Testis (tissue), 2 donors: ENCODE measurements at regions not wholly inside any gene's neighbourhood (a gene's known extent, or its start where the extent isn't known, plus 50 kb on each side); places are given as distances from the start of the nearest gene placed in this dataset.
"Not testable (repeated sequence)": the region's sequence is repeated elsewhere in the genome, so short reads cannot be mapped to it uniquely, and the experiment has no call there.

Experiments
- DNase-seq: peaks from one replicate; pipeline ENCODE4 v3.0.0-alpha.2; 2019
- H3K27ac ChIP-seq, 2 donors: fragments of 200-600 bp; sonication (generic); one replicate each; pipeline ENCODE4 v1.5.1; 2019
- H3K27me3 ChIP-seq: fragments of 200-600 bp; sonication (generic); one replicate; pipeline ENCODE4 v1.5.1; 2019
- H3K36me3 ChIP-seq: fragments of 200-600 bp; sonication (generic); one replicate; pipeline ENCODE4 v1.5.1; 2017; ENCODE audit warnings: low read depth; ENCODE audit errors: missing control alignments
- H3K4me1 ChIP-seq: fragments of 200-600 bp; sonication (generic); one replicate; pipeline ENCODE4 v1.5.1; 2019
- H3K4me3 ChIP-seq, 2 donors: fragments of 200-600 bp; sonication (generic); one replicate each; pipeline ENCODE4 v1.5.1; 2017 to 2019
- H3K9me3 ChIP-seq: fragments of 200-600 bp; sonication (generic); one replicate; pipeline ENCODE4 v1.5.1; 2017
- CTCF ChIP-seq, 3 experiments: fragments of 450-650 bp in 2 of 3; fragments of 200-600 bp in 1 of 3; sonication (generic) in 1 of 3; IDR thresholded peaks; one replicate each; pipeline ENCODE4 v1.5.1; 2016 to 2019; ENCODE audit warnings: antibody characterized with exemption in 3 of 3, mild to moderate bottlenecking in 2 of 3, moderate library complexity in 1 of 3
- POLR2A ChIP-seq: fragments of 450-650 bp; IDR thresholded peaks from one replicate; pipeline ENCODE4 v1.6.1; 2017; ENCODE audit warnings: antibody characterized with exemption, mild to moderate bottlenecking, moderate library complexity
- WGBS, 2 donors: methylation state at CpG; one replicate each; pipeline ENCODE4 v1.1.5; 2018; 5-methylcytosine and 5-hydroxymethylcytosine counted together
- intact Hi-C: fragments of 100-400 bp; cut with DNase I; formaldehyde crosslinking; loops from one replicate; pipeline ENCODE4 v1.15.1; 2023; ENCODE audit warnings: low total_unique reads

- 76 to 79% methylated on average over 3 of the region's 3 CpGs for WGBS, 2 donors
- H3K27ac ChIP-seq = no peak overlapping the region
- no peak for DNase-seq
- H3K4me1 ChIP-seq = no peaks in the 10 kb centered on the region
- H3K4me3 ChIP-seq = no peak overlapping the region
- no peak for TF ChIP-seq POLR2A
- TF ChIP-seq CTCF (IDR thresholded peaks at IDR 0.05) = no peak
- no peaks in the 10 kb centered on the region for H3K9me3 ChIP-seq
- no peaks in the 10 kb centered on the region for H3K36me3 ChIP-seq
- no peaks in the 10 kb centered on the region for H3K27me3 ChIP-seq
- intact Hi-C loops = no loop called here
Observed at GRCh38 chr11:89545691-89546090, 54.5 kb upstream of the NOX4 start.

- H3K4me1 ChIP-seq, H3K9me3 ChIP-seq, H3K27ac ChIP-seq, H3K36me3 ChIP-seq, intact Hi-C loops, H3K27me3 ChIP-seq, H3K4me3 ChIP-seq, DNase-seq: not testable (repeated sequence)
- WGBS, 2 donors = 88 to 98% methylated on average over 1 of the region's 1 CpG
Observed at GRCh38 chr11:89555781-89556180, 64.6 kb upstream of the NOX4 start.

- H3K27ac ChIP-seq, DNase-seq, intact Hi-C loops, H3K27me3 ChIP-seq, H3K4me1 ChIP-seq, H3K9me3 ChIP-seq, H3K4me3 ChIP-seq, H3K36me3 ChIP-seq: not testable (repeated sequence)
- WGBS, 2 donors = 32 to 50% methylated on average over 3 of the region's 3 CpGs
Observed at GRCh38 chr11:89556731-89557707, 65.8 kb upstream of the NOX4 start.

- WGBS, 2 donors = 61 to 62% methylated on average over 3 of the region's 3 CpGs
- H3K4me1 ChIP-seq, intact Hi-C loops, DNase-seq, H3K9me3 ChIP-seq, H3K27ac ChIP-seq, H3K36me3 ChIP-seq, H3K4me3 ChIP-seq, H3K27me3 ChIP-seq: not testable (repeated sequence)
Observed at GRCh38 chr11:89560598-89560997, 69.4 kb upstream of the NOX4 start.

- WGBS, 2 donors = 96 to 100% methylated on average over 2 of the region's 2 CpGs
- H3K4me3 ChIP-seq, H3K36me3 ChIP-seq, H3K27me3 ChIP-seq, intact Hi-C loops, H3K9me3 ChIP-seq, DNase-seq, H3K27ac ChIP-seq, H3K4me1 ChIP-seq: not testable (repeated sequence)
Observed at GRCh38 chr11:89562731-89563130, 71.6 kb upstream of the NOX4 start.

GRCh38 chr11:89566972-89567371 is 75.8 kb upstream of the NOX4 start:
- H3K27ac ChIP-seq = no peak overlapping the region
- no peaks in the 10 kb centered on the region for H3K4me1 ChIP-seq
- intact Hi-C loops = no loop called here
- H3K36me3 ChIP-seq = no peaks in the 10 kb centered on the region
- no peak for DNase-seq
- no peak overlapping the region for H3K4me3 ChIP-seq
- H3K9me3 ChIP-seq = no peaks in the 10 kb centered on the region
- TF ChIP-seq CTCF (IDR thresholded peaks at IDR 0.05) = no peak
- 85 to 97% methylated on average over 4 of the region's 4 CpGs for WGBS, 2 donors
- no peaks in the 10 kb centered on the region for H3K27me3 ChIP-seq

GRCh38 chr11:89569387-89569786 is 78.2 kb upstream of the NOX4 start:
- intact Hi-C loops, H3K4me3 ChIP-seq, H3K27me3 ChIP-seq, DNase-seq, H3K9me3 ChIP-seq, H3K36me3 ChIP-seq, H3K27ac ChIP-seq, H3K4me1 ChIP-seq: not testable (repeated sequence)
- 73 to 81% methylated on average over 5 of the region's 5 CpGs for WGBS, 2 donors

- 80 to 83% methylated on average over 2 of the region's 2 CpGs for WGBS, 2 donors
- H3K4me3 ChIP-seq, intact Hi-C loops, H3K9me3 ChIP-seq, H3K27me3 ChIP-seq, H3K36me3 ChIP-seq, DNase-seq, H3K27ac ChIP-seq, H3K4me1 ChIP-seq: not testable (repeated sequence)
Observed at GRCh38 chr11:89571706-89572105, 80.5 kb upstream of the NOX4 start.

- H3K27ac ChIP-seq, H3K27me3 ChIP-seq, H3K9me3 ChIP-seq, H3K36me3 ChIP-seq, H3K4me3 ChIP-seq, H3K4me1 ChIP-seq, intact Hi-C loops, DNase-seq: not testable (repeated sequence)
Observed at GRCh38 chr11:89575846-89576245, 84.7 kb upstream of the NOX4 start.

GRCh38 chr11:89577428-89577827 is 86.3 kb upstream of the NOX4 start:
- DNase-seq, H3K27ac ChIP-seq, H3K9me3 ChIP-seq, H3K4me3 ChIP-seq, H3K27me3 ChIP-seq, H3K36me3 ChIP-seq, intact Hi-C loops, H3K4me1 ChIP-seq: not testable (repeated sequence)
- WGBS, 2 donors = 73 to 84% methylated on average over 1 of the region's 1 CpG
